H9 (cell line): ENCODE measurements at regions not wholly inside any gene's neighbourhood (a gene's known extent, or its start where the extent isn't known, plus 50 kb on each side); places are given as distances from the start of the nearest gene placed in this dataset.

Experiments used
- DNase-seq: peaks from one replicate; pipeline ENCODE4 v3.0.0-alpha.2; 2017
- H2AFZ ChIP-seq: one replicate; pipeline ENCODE4 v1.6.1; 2013; ENCODE audit warnings: mild to moderate bottlenecking, low read length, control low read depth, moderate library complexity
- H2AK5ac ChIP-seq: 2 replicates; pipeline ENCODE4 v1.6.1; 2013; ENCODE audit warnings: low read length, control low read depth, mixed read lengths; ENCODE audit not compliant: insufficient read length
- H2BK120ac ChIP-seq: one replicate; pipeline ENCODE4 v1.6.1; 2013; ENCODE audit warnings: low read depth, mild to moderate bottlenecking, low read length, control low read depth, inconsistent platforms; ENCODE audit not compliant: poor library complexity, severe bottlenecking
- H2BK12ac ChIP-seq: 2 replicates; pipeline ENCODE4 v1.6.1; 2013; ENCODE audit warnings: low read length, control low read depth, mixed read lengths, low read depth; ENCODE audit not compliant: insufficient read length
- H2BK15ac ChIP-seq: 2 replicates; pipeline ENCODE4 v1.6.1; 2013; ENCODE audit warnings: low read depth, low read length, control low read depth
- H2BK20ac ChIP-seq: one replicate; pipeline ENCODE4 v1.6.1; 2013; ENCODE audit warnings: low read depth, mild to moderate bottlenecking, low read length, control low read depth, inconsistent platforms; ENCODE audit not compliant: poor library complexity, severe bottlenecking
- H2BK5ac ChIP-seq: 2 replicates; pipeline ENCODE4 v1.6.1; 2013; ENCODE audit warnings: low read length, control low read depth, mixed read lengths; ENCODE audit not compliant: insufficient read length
- H3K14ac ChIP-seq: 2 replicates; pipeline ENCODE4 v1.6.1; 2013; ENCODE audit warnings: low read length, control low read depth; ENCODE audit not compliant: insufficient read depth
- H3K18ac ChIP-seq: 2 replicates; pipeline ENCODE4 v1.6.1; 2013; ENCODE audit warnings: low read depth, mild to moderate bottlenecking, mixed read lengths, low read length, control low read depth; ENCODE audit not compliant: insufficient read length
- H3K23ac ChIP-seq: 2 replicates; pipeline ENCODE4 v1.6.1; 2013; ENCODE audit warnings: low read length, control low read depth, mixed read lengths, low read depth; ENCODE audit not compliant: insufficient read length
- H3K23me2 ChIP-seq: 2 replicates; pipeline ENCODE4 v1.6.1; 2013; ENCODE audit warnings: low read depth, mild to moderate bottlenecking, mixed read lengths, low read length, control low read depth; ENCODE audit not compliant: insufficient read length, poor library complexity, severe bottlenecking
- H3K27ac ChIP-seq: 2 replicates; pipeline ENCODE4 v1.5.1; 2013; ENCODE audit warnings: low read length, control low read depth, mixed read lengths, low read depth; ENCODE audit not compliant: insufficient read length
- H3K27me3 ChIP-seq: 2 replicates; pipeline ENCODE4 v1.6.1; 2013; ENCODE audit warnings: low read length, control low read depth, inconsistent platforms; ENCODE audit not compliant: insufficient read depth
- H3K4ac ChIP-seq: 2 replicates; pipeline ENCODE4 v1.6.1; 2013; ENCODE audit warnings: low read depth, mild to moderate bottlenecking, control low read depth, inconsistent platforms, low read length, moderate library complexity
- H3K4me1 ChIP-seq: 2 replicates; pipeline ENCODE4 v1.6.1; 2013; ENCODE audit warnings: low read length, control low read depth, inconsistent platforms; ENCODE audit not compliant: insufficient read depth
- H3K4me2 ChIP-seq: 2 replicates; pipeline ENCODE4 v1.6.1; 2013; ENCODE audit warnings: low read length, control low read depth, mixed read lengths; ENCODE audit not compliant: insufficient read length, insufficient read depth
- H3K56ac ChIP-seq: 2 replicates; pipeline ENCODE4 v1.6.1; 2013; ENCODE audit warnings: low read depth, mild to moderate bottlenecking, mixed read lengths, low read length, control low read depth; ENCODE audit not compliant: insufficient read length
- H3K79me1 ChIP-seq: 2 replicates; pipeline ENCODE4 v1.6.1; 2013; ENCODE audit warnings: low read depth, mild to moderate bottlenecking, moderate library complexity, low read length, control low read depth, inconsistent platforms; ENCODE audit not compliant: insufficient read depth, poor library complexity, severe bottlenecking
- H3K79me2 ChIP-seq: 2 replicates; pipeline ENCODE4 v1.6.1; 2013; ENCODE audit warnings: low read length, control low read depth, inconsistent platforms; ENCODE audit not compliant: insufficient read depth
- H3K9ac ChIP-seq: 2 replicates; pipeline ENCODE4 v1.6.1; 2013; ENCODE audit warnings: low read length, control low read depth, mixed read lengths; ENCODE audit not compliant: insufficient read length; ENCODE audit errors: extremely low read depth
- H3K9me3 ChIP-seq: one replicate; pipeline ENCODE4 v1.6.1; 2013; ENCODE audit warnings: low read depth, low read length, inconsistent platforms; ENCODE audit not compliant: control insufficient read depth
- H3T11ph ChIP-seq: one replicate; pipeline ENCODE4 v1.6.1; 2013; ENCODE audit warnings: mild to moderate bottlenecking, low read length, control low read depth, inconsistent platforms
- H4K20me1 ChIP-seq: one replicate; pipeline ENCODE4 v1.6.1; 2013; ENCODE audit not compliant: control insufficient read depth, insufficient read length, insufficient read depth
- H4K5ac ChIP-seq: 2 replicates; pipeline ENCODE4 v1.6.1; 2013; ENCODE audit warnings: low read depth, mild to moderate bottlenecking, mixed read lengths, low read length, control low read depth; ENCODE audit not compliant: insufficient read length
- H4K8ac ChIP-seq: replicated peaks from 2 replicates; pipeline ENCODE4 v1.6.1; 2013; ENCODE audit warnings: low read length, control low read depth, mixed read lengths, low read depth; ENCODE audit not compliant: insufficient read length
- H4K91ac ChIP-seq: 2 replicates; pipeline ENCODE4 v1.6.1; 2013; ENCODE audit warnings: low read depth, mild to moderate bottlenecking, moderate library complexity, mixed read lengths, low read length, control low read depth; ENCODE audit not compliant: insufficient read length
- H3K27ac Mint-ChIP-seq, 3 experiments: 2 replicates in 2 of 3; 3 replicates in 1 of 3; pipeline ENCODE4 v1.8.0; 2020 to 2021; ENCODE audit warnings: mixed read lengths in 3 of 3, mild to moderate bottlenecking in 1 of 3, moderate library complexity in 1 of 3
- H3K27me3 Mint-ChIP-seq: 2 replicates; pipeline ENCODE4 v1.8.0; 2021; ENCODE audit warnings: low read depth, mild to moderate bottlenecking, moderate library complexity, mixed read lengths
- H3K36me3 Mint-ChIP-seq, 3 experiments: 2 replicates in 2 of 3; 3 replicates in 1 of 3; pipeline ENCODE4 v1.8.0; 2020 to 2021; ENCODE audit warnings: low read depth in 3 of 3, mixed read lengths in 3 of 3; ENCODE audit not compliant: insufficient read depth in 1 of 3
- H3K4me1 Mint-ChIP-seq, 2 experiments: 2 replicates each; pipeline ENCODE4 v1.8.0; 2020; ENCODE audit warnings: mixed read lengths in 2 of 2
- H3K4me3 Mint-ChIP-seq, 2 experiments: 2 replicates in 1 of 2; 3 replicates in 1 of 2; pipeline ENCODE4 v1.8.0; 2020 to 2021; ENCODE audit warnings: mild to moderate bottlenecking in 2 of 2, mixed read lengths in 2 of 2, moderate library complexity in 1 of 2
- H3K9me3 Mint-ChIP-seq, 2 experiments: 2 replicates in 1 of 2; 3 replicates in 1 of 2; pipeline ENCODE4 v1.8.0; 2020; ENCODE audit warnings: mild to moderate bottlenecking in 2 of 2, mixed read lengths in 2 of 2, moderate library complexity in 1 of 2
- CTCF ChIP-seq: fragments of 200-600 bp; sonication (generic); conservative IDR thresholded peaks from 3 replicates; pipeline ENCODE4 v1.8.0; 2021; ENCODE audit warnings: antibody characterized with exemption, mild to moderate bottlenecking
- WGBS: extraction: QIAGEN DNeasy Blood & Tissue Kit; methylation state at CpG from one replicate; pipeline ENCODE4 v1.1.7; 2013; ENCODE audit warnings: missing lambda C conversion rate, low lambda C conversion rate, mixed read lengths; ENCODE audit not compliant: insufficient read length; ENCODE audit errors: extremely low coverage; 5-methylcytosine and 5-hydroxymethylcytosine counted together

DNA sequence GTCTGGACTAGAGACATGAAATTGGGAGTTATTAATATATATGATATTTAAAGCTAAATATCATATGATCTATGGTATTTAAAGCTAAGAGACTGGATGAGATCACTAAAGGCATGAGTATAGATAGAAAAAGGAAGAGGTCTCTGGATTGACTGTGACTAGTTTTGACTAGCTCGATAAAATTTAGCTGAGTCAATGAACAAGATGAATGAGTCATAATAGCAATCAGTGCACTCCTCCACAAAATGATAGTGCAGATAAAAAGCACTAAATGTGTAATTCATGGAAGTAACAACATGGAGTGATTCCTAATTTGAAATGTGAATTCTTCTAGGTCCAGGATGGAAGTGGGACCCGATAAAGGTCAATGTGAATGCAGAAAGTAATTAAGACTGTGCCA is 127.4 kb downstream of the PFDN4 start:
- Histone ChIP-seq H2BK12ac (no peak overlapping the region), H2AK5ac (no peak overlapping the region), H2BK120ac (no peak overlapping the region), H3K79me2 (no peaks in the 10 kb centered on the region), H4K91ac (no peak overlapping the region), H3K4me2 (no peak overlapping the region), H3K23ac (no peak overlapping the region), H3K79me1 (no peaks in the 10 kb centered on the region), H4K20me1 (no peaks in the 10 kb centered on the region), H4K8ac (no peak overlapping the region), H3K14ac (no peak overlapping the region), H3K18ac (no peak overlapping the region), H3K4ac (no peak overlapping the region), H2AFZ (no peak overlapping the region), H2BK5ac (no peak overlapping the region), H2BK20ac (no peak overlapping the region), H3K27me3 (no peaks in the 10 kb centered on the region), H4K5ac (no peak overlapping the region), H2BK15ac (no peak overlapping the region), H3K27ac (no peak overlapping the region), H3T11ph (no peak overlapping the region), H3K9ac (no peak overlapping the region), H3K9me3 (no peaks in the 10 kb centered on the region), H3K23me2 (no peaks in the 10 kb centered on the region), H3K56ac (no peak overlapping the region), H3K4me1 (no peaks in the 10 kb centered on the region)
- Mint-ChIP-seq H3K36me3 (peaks cover 0 to 5% (median 2%) of the 10 kb centered on the region in 3 experiments; a peak in 2 of 7 replicates), H3K4me3 (no peak overlapping the region), H3K9me3 (no peaks in the 10 kb centered on the region; a peak in 1 of 5 replicates), H3K27me3 (no peaks in the 10 kb centered on the region; the same call in 1 of the 2 replicates), H3K27ac (no peak overlapping the region), H3K4me1 (no peaks in the 10 kb centered on the region; a peak in 1 of 4 replicates)
- WGBS: no CpG with 5 or more reads among the region's 2 CpGs
- no peak for TF ChIP-seq CTCF
- DNase-seq: no peak
